IPS-15b (cell line): ENCODE measurements at regions not wholly inside any gene's neighbourhood (a gene's known extent, or its start where the extent isn't known, plus 50 kb on each side); places are given as distances from the start of the nearest gene placed in this dataset.

ENCODE experiments used
- H3K27me3 ChIP-seq: one replicate; pipeline ENCODE4 v1.6.1; 2013; ENCODE audit warnings: low read length; ENCODE audit not compliant: control insufficient read depth, insufficient read depth
- H3K36me3 ChIP-seq: one replicate; pipeline ENCODE4 v1.6.1; 2013; ENCODE audit warnings: low read length; ENCODE audit not compliant: control insufficient read depth, insufficient read depth
- H3K4me1 ChIP-seq: one replicate; pipeline ENCODE4 v1.6.1; 2013; ENCODE audit warnings: mild to moderate bottlenecking, low read length; ENCODE audit not compliant: control insufficient read depth, insufficient read depth
- H3K4me3 ChIP-seq: one replicate; pipeline ENCODE4 v1.5.1; 2013; ENCODE audit warnings: low read depth, low read length
- H3K9ac ChIP-seq: one replicate; pipeline ENCODE4 v1.6.1; 2013; ENCODE audit warnings: low read depth, mild to moderate bottlenecking, low read length
- H3K9me3 ChIP-seq: one replicate; pipeline ENCODE4 v1.6.1; 2013; ENCODE audit warnings: mild to moderate bottlenecking, low read length; ENCODE audit not compliant: control insufficient read depth, insufficient read depth

- Histone ChIP-seq H3K4me1 (no peaks in the 10 kb centered on the region), H3K9me3 (no peaks in the 10 kb centered on the region), H3K4me3 (no peak overlapping the region), H3K27me3 (no peaks in the 10 kb centered on the region), H3K36me3 (no peaks in the 10 kb centered on the region), H3K9ac (no peak overlapping the region)
These were observed 60.4 kb upstream of the GAREM1 start for GRCh38 chr18:32530947-32531651.

DNA sequence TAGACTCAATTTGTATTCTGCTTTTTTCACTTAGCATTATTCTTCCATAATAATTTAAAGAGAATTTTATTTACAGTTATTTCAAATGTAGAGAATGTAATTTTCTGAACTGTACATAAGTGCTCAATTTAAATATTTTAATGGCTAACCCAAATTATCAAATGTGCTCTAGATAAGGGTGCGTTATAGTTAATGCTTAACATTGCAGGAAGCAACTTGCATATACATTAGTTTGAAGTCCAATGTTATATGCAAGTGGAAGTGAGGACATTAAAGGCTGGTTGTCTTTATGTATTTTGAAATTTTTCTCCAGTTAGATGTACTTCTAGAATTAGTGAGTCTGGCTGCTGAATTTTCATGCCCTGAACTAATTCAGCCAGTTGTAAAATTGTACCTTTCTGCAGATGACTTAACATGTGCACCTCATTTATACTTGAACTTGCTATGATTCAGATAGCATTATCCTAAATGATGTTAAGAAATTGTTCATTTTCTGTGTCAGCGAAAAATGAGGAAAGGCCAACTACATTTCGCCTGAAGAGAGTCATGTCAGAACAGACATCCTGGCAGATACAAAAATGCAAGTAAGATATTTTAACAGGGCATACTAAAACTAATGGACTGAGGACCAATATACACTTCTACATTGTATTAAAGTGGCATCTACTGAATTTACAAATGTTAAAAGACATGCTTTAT, 59.2 kb upstream of the GAREM1 start:
- Histone ChIP-seq H3K9me3 (no peaks in the 10 kb centered on the region), H3K27me3 (no peaks in the 10 kb centered on the region), H3K4me3 (no peak overlapping the region), H3K9ac (no peak overlapping the region), H3K4me1 (no peaks in the 10 kb centered on the region), H3K36me3 (no peaks in the 10 kb centered on the region)

DNA sequence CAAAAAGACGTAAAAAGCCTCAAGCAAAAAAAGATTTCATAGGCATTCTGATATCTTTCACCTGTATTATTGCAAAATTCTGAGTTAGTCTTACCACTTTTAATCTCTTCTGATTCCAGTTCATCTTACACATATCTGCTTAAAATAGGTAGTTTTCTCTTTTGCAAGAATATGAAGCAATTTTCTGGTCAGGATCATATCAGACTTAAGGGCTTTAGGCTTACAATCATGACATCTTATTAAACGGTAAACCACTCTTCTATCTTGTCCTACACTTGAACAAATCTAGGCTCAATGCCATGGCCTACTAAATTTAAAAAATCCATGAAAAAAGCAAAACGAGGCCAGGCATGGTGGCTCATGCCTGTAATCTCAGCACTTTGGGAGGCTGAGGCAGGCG, 50.1 kb upstream of the GAREM1 start:
- Histone ChIP-seq H3K9ac (no peak overlapping the region), H3K4me3 (no peak overlapping the region), H3K4me1 (no peaks in the 10 kb centered on the region), H3K27me3 (no peaks in the 10 kb centered on the region), H3K9me3 (no peaks in the 10 kb centered on the region), H3K36me3 (no peaks in the 10 kb centered on the region)
